ENCODE measurements at regions not wholly inside any gene's neighbourhood (a gene's known extent, or its start where the extent isn't known, plus 50 kb on each side); places are given as distances from the start of the nearest gene placed in this dataset.

DNA sequence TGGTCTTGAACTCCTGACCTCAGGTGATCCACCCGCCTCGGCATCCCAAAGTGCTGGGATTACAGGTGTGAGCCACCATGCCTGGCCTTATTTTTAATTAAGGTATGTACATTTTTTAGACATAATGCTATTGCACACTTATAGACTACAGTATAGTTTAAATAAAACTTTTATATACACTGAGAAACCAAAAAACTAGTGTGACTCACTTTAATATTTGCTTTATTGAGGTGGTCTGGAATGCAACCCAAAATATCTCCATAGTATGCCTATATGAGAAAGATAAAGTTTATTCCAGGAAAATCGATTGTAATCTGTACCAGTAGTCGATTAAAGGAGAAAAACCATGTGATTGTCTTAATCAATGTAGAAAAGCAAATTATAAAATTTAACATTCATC is 85.5 kb upstream of the ERRFI1 start:
- H2BK12ac ChIP-seq (ENCODE audit: low read depth, low read length): no peak overlapping the region
- POLR2A ChIA-PET (ENCODE audit: partially characterized antibody): no interaction called here
- H3K27me3 ChIP-seq (replicated peaks in 1 of 4; ENCODE audit: control insufficient read depth in 3 of 4, extremely low read depth in 1 of 4, insufficient read depth in 3 of 4, low read length in 3 of 4): no peaks in the 10 kb centered on the region

More for the DNA sequence above, 85.5 kb upstream of the ERRFI1 start:
- no peaks in the 10 kb centered on the region for H3K79me2 ChIP-seq (ENCODE audit: control insufficient read depth in 1 of 2, insufficient read depth in 2 of 2, low read length in 2 of 2)
- H3K23me2 ChIP-seq (ENCODE audit: low read depth, low read length): no peaks in the 10 kb centered on the region
- no peak overlapping the region for H3K4me3 ChIP-seq (ENCODE audit: extremely low read depth in 1 of 4, insufficient read depth in 2 of 4, low read depth in 3 of 4, low read length in 4 of 4)
- H4K91ac ChIP-seq (replicated peaks; ENCODE audit: insufficient read length, low read length): no peak overlapping the region
- no peak overlapping the region for H2BK20ac ChIP-seq (ENCODE audit: low read length)
- H3K4me2 ChIP-seq (ENCODE audit: insufficient read depth in 1 of 2, low read depth in 2 of 2, low read length in 2 of 2): no peak overlapping the region
- no peak overlapping the region for H4K8ac ChIP-seq (ENCODE audit: extremely low read depth, insufficient read depth, low read length)
- TF ChIP-seq TCF12 (IDR thresholded peaks at IDR 0.05; ENCODE audit: low read depth, low read length) (no peak), RFX5 (IDR thresholded peaks at IDR 0.05; ENCODE audit: borderline replicate concordance, low read depth, low read length) (no peak), ASH2L (IDR thresholded peaks at IDR 0.05; ENCODE audit: low read length) (no peak), CHD1 (IDR thresholded peaks at IDR 0.05; ENCODE audit: low read depth, low read length) (no peak), RAD21 (IDR thresholded peaks at IDR 0.05 in 1 of 2, conservative IDR thresholded peaks at IDR 0.05 in 1 of 2; ENCODE audit: low read depth in 2 of 2, low read length in 2 of 2) (no peak), SP1 (IDR thresholded peaks at IDR 0.05; ENCODE audit: low read depth, low read length) (no peak), SIRT6 (IDR thresholded peaks at IDR 0.05; ENCODE audit: low read length) (no peak), SRF (IDR thresholded peaks at IDR 0.05; ENCODE audit: low read depth, low read length) (no peak), POU5F1 (IDR thresholded peaks at IDR 0.05; ENCODE audit: low read depth, low read length) (no peak), EZH2 (IDR thresholded peaks at IDR 0.05; ENCODE audit: low read depth, low read length, severe bottlenecking) (no peak)
- TF ChIP-seq, protein P1, sequence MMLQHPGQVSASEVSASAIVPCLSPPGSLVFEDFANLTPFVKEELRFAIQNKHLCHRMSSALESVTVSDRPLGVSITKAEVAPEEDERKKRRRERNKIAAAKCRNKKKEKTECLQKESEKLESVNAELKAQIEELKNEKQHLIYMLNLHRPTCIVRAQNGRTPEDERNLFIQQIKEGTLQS (IDR thresholded peaks at IDR 0.05; ENCODE audit: insufficient read depth, low read depth, low read length): no peak
- H3K4ac ChIP-seq (replicated peaks; ENCODE audit: insufficient read length, low read depth, low read length): no peak overlapping the region
- H3K9ac ChIP-seq (replicated peaks in 1 of 4; ENCODE audit: extremely low read depth in 1 of 4, low read depth in 3 of 4, low read length in 3 of 4): no peak overlapping the region
- peaks cover 0 to 6% (median under 1%) of the 10 kb centered on the region in 4 experiments; a peak in 3 of 7 replicates for H3K4me1 ChIP-seq (replicated peaks in 1 of 4; ENCODE audit: control insufficient read depth in 3 of 4, insufficient read depth in 4 of 4, low read length in 3 of 4)
- CTCF ChIA-PET (ENCODE audit: partially characterized antibody): no interaction called here
- no peak overlapping the region for H2AK5ac ChIP-seq (ENCODE audit: low read depth, low read length)
- H4K5ac ChIP-seq (ENCODE audit: insufficient read length, low read depth, low read length): no peak overlapping the region
- H2BK5ac ChIP-seq (ENCODE audit: low read depth, low read length): no peak overlapping the region
- DNase-seq (ENCODE audit: low read depth in 1 of 2, low spot score in 2 of 2): no peak
- H3K9me3 ChIP-seq (ENCODE audit: insufficient read depth in 2 of 2, low read depth in 1 of 2, low read length in 1 of 2): no peaks in the 10 kb centered on the region
- no peak overlapping the region for H2AFZ ChIP-seq (ENCODE audit: low read length)
- H3K36me3 ChIP-seq (ENCODE audit: control insufficient read depth in 2 of 4, insufficient read depth in 4 of 4, low read length in 3 of 4): no peaks in the 10 kb centered on the region
- H3K14ac ChIP-seq (ENCODE audit: insufficient read length): no peak overlapping the region
- H3K18ac ChIP-seq (ENCODE audit: extremely low read depth, low read length): no peak overlapping the region
- 97% methylated on average over 4 of the region's 4 CpGs; no CpG with 5 or more reads in 1 of the 2 experiments for WGBS, 2 experiments (ENCODE audit: extremely low coverage in 1 of 2, insufficient coverage in 1 of 2, insufficient read length in 1 of 2, insufficient replicate concordance in 2 of 2, low coverage in 1 of 2, low lambda C conversion rate in 2 of 2, missing lambda C conversion rate in 1 of 2)
- H2BK120ac ChIP-seq (replicated peaks; ENCODE audit: low read depth, low read length): no peak overlapping the region
- H3K79me1 ChIP-seq (ENCODE audit: low read depth, low read length): no peaks in the 10 kb centered on the region
- no peak for FAIRE-seq
- no peak overlapping the region for H3K56ac ChIP-seq (replicated peaks; ENCODE audit: insufficient read length, low read depth, low read length)
- no peaks in the 10 kb centered on the region for H4K20me1 ChIP-seq (replicated peaks in 1 of 2; ENCODE audit: control insufficient read depth in 1 of 2, insufficient read depth in 2 of 2, low read length in 2 of 2)
- no peak overlapping the region for H3K23ac ChIP-seq (ENCODE audit: insufficient read length)
- H2BK15ac ChIP-seq (ENCODE audit: low read length): no peak overlapping the region
- H3K27ac ChIP-seq (ENCODE audit: low read depth, low read length): no peak overlapping the region

Data from H1 (cell line).